ENCODE measurements at regions not wholly inside any gene's neighbourhood (a gene's known extent, or its start where the extent isn't known, plus 50 kb on each side); places are given as distances from the start of the nearest gene placed in this dataset.

DNA sequence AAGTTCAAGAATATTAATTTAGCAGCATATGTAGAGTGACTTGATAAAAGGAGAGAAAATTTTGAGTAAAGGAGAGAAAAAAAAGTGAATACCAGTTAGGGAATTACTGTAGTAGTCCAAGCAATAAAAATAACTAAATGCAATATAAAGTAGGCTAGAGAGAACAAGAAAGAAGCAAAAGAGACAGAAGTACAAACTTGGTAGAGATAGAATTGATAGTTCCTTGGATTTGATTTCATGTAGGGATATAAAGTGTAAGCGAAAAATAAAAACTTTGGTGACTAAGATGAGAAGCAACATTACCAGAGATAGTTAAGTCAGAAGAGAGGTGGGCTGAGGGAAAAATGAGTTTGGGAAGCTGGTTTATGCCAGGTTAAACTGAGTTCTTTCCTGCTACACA is 252.4 kb downstream of the SEC23A start:
- ATAC-seq = no peak
- DNase-seq (ENCODE audit: low spot score) = no peak

DNA sequence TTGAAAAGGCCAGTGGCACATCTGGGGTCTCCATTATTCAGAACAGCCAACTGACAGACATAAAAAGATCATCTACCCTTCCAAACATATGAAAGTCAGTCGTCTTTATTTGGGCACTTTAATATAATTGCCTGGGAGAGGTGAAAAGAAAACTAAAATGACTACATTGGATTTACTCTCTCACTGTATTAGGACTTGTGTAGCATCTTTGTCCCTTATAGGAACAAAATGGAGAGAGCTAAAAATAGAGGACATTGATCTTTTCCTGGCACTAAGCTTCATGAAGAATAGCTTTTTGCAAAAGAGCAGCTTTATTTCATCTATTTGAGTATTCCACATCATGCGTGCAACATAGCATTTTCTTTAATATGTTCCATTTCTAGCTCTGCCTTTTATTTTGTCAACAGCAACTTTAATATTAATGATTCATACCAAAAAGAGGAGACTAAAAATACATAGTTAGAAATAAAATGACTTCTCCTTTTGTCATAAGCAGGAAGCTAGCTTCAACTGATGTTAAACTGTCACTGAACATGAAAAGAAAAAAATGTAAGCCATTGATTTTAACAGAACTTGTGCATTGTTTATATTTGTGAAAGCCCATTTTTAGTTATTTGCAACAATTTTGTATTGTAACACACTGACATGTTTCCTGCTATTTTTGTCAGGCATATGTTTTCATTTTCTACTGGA is 254.6 kb downstream of the SEC23A start:
- ATAC-seq (no peak), DNase-seq (ENCODE audit: low spot score) (no peak)

DNA sequence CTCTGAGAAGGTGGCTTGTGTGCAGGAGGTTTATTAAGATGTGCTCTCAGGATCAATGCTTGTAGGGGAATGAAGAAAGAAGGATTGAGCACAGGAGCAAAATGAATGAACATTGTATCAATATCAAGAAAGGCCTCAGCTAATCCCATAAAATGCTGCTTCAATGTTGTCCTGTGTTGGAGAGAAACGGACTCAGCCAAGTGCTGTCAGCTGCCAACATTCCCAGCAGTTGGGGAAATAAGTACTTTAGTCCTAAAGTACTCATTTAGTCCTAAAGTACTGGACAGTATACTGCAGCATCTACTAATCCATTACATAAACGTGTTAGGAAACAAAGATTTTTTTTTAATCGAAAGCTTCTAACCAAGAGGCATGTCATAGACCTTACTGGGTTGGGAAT is 255.9 kb downstream of the SEC23A start:
- ATAC-seq (no peak), DNase-seq (ENCODE audit: low spot score) (no peak)

DNA sequence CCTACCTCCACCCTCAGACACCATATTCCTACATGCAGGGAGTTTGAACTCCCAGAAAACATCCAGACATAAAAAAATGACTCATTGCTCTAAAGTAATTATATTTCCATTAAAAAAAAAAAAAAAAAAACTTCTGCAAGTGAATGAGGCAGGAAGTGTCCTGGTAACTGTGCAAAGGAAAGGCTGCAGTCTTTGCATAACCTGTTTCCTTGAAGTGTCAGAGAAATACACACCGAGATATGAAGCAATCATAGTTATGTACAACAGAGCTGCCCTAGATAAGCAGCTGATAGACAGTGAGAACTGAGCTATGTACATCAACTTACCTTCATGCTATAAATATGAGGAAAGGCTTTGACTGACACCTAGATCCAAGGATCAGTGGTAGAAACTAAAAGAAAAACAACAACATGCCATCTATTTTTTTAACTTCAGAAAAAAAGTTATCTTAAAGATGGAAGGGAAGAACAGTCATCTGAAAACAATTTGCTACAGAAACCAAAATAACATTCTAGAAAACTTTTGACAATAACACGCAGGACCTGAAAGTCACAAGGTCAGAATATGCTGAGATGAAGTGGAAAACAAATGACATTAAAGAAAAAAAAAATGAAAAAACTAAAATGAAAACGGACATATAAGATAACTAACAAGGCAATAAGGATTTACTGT is 263.2 kb downstream of the SEC23A start:
- DNase-seq (ENCODE audit: low spot score) (no peak), ATAC-seq (peak; percentile 21)

DNA sequence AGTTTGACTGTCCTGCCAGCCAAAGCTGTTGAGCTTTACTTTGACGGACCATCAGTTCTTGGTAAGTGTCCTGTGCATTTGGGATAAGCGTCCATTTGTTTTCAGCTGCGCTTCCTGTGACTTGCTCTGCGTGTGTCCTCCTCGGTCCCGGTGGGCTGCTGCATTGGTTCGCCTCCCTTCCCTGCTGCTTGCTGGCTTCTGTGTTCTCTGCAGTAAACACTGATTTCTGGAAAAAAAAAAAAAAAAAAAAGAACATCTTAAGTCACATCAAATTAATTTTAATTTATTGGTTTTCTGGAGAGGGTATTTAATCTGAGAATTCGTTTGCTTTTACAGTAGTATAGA is 264.1 kb downstream of the SEC23A start:
- DNase-seq (ENCODE audit: low spot score) = no peak

DNA sequence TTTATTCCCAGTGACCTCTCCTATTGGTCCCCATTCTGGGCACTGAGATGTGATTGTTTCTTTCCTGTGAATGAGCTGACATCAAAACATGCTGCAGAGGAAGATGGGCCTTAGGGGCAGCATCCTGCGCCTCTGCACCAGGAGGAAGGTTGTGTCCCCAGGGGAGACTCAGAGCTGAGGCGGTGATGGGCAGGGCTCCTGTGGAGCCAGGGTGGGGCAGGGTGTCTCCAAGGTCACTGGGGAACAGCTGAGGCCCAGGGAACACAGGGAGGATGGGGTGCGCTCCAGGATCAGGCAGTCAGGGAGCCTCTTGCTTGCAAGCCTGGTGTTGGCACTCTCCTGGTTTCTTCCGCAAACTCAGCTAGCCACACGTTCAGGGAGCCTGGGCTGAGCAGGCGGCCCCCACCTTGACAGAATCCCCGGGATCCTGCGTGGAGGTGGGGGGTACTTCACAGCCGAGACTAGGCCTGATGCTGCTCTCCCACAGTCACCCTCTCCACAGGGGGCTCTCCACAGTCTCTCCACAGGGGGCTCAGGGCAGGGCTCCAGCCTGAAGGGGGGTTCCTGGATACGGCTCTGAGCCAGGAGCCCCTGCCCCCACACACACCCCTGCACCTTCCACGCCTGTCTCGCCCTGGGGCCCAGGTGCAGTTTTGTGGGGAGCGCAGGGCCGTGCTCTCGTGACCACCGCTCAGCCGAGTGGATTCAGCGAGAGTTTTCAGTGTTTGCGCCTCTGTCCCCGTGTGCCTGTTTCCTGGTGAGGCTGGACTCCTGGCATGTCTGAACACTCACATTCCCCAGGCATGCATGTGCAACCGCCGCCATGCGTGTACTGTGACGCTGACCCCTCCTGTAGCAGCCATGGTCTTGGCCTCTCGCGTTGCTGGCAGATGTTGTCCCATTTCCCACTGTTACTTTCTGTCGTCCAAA is 264.7 kb downstream of the SEC23A start:
- DNase-seq (ENCODE audit: low spot score) = no peak
- no peak for ATAC-seq

More for the DNA sequence above, 264.1 kb downstream of the SEC23A start:
- ATAC-seq = no peak

DNA sequence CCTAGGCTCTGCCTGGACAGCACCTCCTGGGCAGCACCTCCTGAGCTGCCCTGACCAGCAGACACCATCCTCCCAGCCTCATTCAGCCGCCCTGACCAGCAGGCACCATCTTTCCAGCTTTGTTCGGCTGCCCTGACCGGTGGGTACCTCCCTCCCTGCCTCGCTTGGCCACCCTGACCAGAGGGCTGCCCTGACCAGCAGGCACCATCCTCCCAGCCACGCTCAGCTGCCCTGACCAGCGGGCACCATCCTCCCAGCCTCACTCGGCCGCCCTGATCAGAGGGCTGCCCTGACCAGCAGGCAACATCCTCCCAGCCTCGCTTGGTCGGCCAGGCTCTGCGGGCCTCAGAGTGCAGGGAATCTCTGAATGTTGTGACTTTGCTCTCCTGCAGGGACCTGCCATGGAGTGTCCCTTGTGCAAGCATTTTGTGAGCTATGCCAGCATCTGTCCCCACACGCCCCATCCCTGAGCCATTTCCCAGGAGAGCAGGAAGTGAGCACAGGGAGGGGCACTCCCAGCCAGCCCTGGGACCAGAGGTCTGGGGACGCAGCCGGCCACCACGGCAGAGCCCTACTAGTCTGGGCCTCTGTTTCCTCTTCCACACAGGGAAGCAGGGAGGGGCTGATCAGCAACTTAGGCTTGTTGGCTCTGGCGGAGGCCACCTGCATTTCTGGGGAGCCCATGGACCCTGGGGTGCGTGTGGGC is 265.5 kb downstream of the SEC23A start:
- no peak for ATAC-seq

DNA sequence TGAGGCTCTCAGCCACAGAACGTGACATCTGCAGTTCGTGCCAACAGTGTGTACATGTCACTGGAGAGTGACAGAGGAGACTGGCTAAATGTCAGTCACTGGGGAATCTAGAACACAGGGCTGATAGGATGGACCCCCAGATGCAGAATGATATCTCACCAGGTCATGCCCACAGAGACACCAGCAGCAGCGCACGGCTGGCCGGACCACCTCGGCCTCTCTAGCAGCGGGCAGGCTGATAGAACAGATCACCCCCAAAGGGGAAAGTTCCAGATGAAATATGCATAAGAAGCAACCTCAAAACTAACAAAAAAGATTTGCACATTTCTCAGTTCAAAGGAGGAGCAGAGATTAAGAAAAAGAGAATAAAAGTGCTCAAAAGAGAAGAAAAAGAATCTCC is 266.5 kb downstream of the SEC23A start:
- no peak for DNase-seq (ENCODE audit: low spot score)

More for the DNA sequence above, 265.5 kb downstream of the SEC23A start:
- no peak for DNase-seq (ENCODE audit: low spot score)

DNA sequence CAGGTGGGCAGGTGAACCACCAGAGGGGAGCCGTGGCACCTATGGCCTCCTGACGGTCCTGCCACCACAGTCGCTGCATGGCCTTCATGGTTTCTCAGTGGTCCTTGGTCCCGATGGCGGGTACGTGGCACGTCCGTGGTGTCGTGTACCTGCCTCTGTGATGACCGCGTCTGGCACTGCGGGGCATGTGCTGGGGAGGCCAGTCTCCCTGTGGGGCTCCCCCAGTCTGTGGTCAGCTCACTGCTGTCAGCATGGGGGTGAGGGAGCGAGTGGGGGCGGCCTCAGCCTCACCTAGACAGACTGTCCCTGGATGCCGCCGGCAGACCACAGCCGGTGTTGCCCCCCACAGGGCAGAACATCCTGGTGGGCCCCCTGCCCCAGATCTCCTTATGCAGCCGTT is 267.2 kb downstream of the SEC23A start:
- ATAC-seq = no peak

More for the DNA sequence above, 266.5 kb downstream of the SEC23A start:
- ATAC-seq = no peak

DNA sequence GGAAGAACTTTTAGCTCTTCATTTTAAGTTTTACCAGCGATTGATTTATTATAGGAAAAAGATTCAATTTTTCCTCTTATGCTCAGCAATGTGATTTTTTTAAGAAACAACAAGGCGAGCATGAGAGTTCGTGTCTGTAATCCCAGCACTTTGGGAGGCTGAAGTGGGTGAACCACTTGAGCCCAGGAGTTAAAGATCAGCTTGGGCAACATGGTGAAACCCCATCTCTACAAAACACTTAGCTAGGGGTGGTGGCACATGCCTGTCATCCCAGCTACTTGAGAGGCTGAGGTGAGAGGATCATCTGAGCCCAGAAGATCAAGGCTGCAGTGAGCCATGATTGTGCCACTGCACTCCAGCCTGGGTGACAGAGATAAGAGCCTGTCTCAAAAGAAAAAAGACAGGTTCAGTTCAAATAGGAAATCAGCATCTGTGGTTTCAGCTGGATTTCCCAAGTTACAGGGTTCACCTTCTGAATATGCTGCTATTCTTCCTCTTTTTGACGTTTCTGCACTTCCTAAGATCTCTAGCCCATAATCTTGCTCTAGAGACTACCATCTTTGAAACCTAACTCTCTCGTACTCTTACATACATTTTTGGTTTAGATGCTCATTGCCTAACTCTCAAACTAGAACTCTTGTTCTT is 274.7 kb downstream of the SEC23A start:
- DNase-seq (ENCODE audit: low spot score) (no peak), ATAC-seq (no peak)

More for the DNA sequence above, 267.2 kb downstream of the SEC23A start:
- DNase-seq (ENCODE audit: low spot score) = no peak

DNA sequence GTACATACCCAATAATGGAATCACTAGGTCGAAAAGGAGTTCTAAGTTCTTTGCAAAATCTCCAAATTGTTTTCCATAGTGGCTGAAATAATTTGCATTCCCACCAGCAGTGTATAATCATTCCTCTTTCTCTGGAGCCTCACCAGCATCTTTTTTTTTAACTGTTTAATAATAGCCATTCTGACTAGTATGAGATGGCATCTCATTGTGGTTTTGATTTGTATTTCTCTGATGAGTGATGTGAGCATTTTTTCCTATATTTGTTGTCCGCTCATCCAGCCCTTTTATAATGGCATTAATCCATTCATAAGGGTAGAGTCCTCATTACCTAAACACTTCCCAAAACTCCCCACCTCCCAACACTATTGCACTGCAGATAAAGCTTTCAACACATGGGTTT is 278.3 kb downstream of the SEC23A start:
- no peak for DNase-seq (ENCODE audit: low spot score)
- no peak for ATAC-seq

DNA sequence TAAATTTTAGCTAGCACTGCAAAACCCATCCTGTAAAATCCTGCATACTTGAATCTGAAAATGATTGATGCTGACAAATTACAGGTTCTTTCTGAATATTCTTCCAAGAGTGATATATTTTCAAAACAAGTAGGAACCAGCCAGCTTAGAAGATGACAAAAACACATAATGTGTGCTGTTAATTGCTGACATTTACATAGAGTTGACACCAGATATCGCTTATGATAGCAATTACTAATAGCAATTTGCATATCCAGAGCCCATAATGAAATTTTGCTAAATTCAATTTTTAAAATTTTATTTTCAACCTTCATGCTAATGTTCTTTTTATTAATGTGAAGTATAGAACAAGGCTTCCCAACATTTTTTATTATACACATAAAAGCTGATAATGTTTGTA is 284.5 kb downstream of the SEC23A start:
- ATAC-seq (no peak), DNase-seq (ENCODE audit: low spot score) (no peak)

DNA sequence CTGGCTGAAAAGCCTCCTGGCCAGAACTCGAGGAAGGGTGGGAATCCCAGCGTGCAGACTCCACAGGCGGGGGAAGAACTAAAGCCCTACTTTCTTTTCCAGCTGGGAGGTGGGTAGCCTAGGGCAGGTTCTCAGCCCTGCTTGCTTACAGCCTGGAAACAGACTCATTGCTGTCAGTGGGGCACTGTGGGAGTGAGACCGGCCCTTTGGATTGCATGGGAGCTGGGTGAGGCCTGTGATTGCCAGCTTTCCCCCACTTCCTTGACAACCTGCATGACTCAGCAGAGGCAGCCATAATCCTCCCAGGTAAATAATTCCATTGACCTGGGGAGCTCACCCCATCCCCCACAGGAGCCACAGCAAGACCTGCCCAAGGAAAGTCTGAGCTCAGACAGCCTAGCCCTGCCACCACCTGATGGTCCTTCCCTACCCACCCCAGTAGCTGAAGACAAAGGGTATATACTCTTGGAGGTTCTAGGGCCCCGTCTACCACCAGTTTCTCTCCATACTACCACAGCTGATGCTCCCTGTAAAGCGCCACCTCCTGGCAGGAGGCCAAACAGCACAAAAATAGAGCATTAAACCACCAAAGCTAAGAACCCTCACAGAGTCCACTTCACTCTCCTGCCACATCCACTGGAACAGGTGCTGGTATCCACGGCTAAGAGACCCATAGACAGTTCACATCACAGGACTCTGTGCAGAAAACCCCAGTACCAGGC is 294.1 kb downstream of the SEC23A start:
- no peak for DNase-seq (ENCODE audit: low spot score)
- ATAC-seq = no peak

DNA sequence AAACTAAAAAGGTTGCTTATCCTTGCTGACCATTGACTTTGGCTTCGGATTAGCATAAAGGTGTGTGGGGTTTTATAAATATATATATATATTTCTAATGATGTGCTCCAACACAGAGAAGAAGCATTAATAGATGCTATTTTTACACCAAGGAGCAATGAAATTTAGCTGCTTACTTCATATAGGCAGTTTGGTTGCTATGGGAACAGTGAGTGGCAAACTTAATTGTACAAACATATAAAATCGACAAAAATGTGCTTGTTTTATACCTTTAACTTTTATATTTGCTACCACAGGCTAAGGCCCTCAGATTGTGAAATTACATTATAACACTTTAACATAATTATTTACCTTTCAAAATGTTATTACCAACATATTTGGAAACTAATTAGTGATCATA is 303.4 kb downstream of the SEC23A start:
- ATAC-seq = no peak
- DNase-seq (ENCODE audit: low spot score) = no peak

DNA sequence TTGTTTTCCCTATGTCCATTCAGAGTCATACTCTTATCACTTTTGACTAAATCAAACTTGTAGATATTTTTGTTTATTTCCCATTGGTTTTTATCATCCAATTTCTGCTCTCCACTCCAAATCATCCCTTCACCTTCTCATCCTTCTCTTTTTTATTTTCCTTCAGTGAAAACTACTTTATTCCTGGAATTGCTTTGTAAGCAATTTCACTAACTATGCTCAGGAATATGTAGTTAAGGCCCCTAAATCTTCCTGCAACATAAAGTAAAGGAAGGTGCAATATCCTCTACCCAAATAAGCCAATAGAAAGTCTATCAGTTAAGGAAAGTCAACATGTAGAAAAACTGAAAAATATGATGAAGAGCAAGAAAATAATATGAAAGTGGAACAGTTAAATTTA is 308.4 kb downstream of the SEC23A start:
- ATAC-seq (no peak), DNase-seq (ENCODE audit: low spot score) (no peak)

DNA sequence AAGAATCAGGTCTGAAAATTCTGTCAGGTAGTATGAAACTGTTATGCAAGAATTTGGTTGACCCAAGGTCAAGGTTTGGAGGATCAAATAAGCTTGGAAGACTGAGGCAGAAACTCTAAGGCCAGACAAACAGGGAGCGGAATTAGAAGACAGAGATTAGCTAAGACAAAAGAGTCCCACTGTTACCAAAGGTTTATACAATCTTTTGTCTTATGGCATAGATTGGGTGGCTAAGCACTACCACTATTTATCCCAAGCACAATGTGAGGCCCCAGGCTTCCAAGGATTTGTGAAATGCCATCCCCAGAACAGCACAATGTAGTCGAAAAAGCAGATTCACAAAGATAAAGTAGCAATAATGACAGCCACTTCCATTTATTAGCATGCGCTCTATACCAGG is 311.2 kb downstream of the SEC23A start:
- DNase-seq (ENCODE audit: low spot score) = no peak
- no peak for ATAC-seq

DNA sequence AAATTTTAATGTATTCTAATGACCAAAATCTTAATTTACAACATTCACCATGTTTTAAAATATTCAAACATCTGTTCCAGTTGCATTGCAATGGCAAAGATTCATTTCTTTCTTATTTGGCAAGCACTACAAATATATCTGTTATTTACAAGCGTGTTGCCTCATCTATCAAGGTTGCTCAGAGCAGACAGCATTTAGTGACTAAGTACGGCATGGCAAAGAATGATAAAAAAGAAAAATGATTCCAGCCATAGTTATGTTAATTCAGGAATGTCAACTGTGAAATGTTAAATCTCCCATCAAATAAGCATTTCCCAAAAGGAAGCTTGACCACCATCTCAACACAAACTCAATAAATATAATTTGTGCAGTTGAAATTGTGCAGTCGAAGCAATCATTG is 312.1 kb downstream of the SEC23A start:
- DNase-seq (ENCODE audit: low spot score) (no peak), ATAC-seq (no peak)

DNA sequence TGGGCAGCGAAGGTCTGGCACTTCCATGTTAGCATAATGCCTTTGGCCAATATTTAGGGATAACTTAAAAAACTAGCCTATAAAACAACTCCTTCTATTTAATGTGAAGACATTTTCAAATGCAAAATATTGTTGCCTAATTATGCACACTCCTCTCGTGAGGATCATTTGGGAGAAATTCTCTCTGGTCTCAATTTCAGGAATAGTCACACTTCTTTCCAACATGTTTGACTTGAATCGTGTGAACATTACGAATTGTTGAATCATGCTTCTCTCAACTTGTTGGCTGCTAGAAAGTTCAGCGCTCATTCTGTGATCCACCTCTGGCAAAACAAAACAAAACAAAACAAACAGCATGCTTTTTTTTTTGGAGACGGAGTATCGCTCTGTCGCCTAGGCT is 313.2 kb downstream of the SEC23A start:
- DNase-seq (ENCODE audit: low spot score) = no peak

DNA sequence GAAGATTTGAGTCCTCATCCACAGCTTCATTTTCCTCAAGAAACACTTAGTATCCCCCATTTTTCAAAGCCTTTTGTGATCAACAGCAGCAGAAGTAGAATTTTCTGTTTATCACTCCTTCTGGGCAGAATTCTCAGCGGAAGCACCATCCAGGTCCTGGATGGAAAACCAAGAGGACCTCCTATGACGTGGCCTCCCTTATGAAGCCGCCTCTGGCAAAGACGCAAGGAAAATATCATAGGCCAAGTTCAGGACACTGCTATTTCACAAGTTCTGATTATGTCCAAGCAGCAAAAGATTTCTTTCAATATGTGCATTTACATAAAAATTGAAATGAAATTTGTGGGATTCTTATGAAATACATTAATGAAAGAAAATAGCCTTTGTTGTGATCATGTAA is 315.0 kb downstream of the SEC23A start:
- DNase-seq (ENCODE audit: low spot score) = no peak
- no peak for ATAC-seq

More for the DNA sequence above, 313.2 kb downstream of the SEC23A start:
- no peak for ATAC-seq

DNA sequence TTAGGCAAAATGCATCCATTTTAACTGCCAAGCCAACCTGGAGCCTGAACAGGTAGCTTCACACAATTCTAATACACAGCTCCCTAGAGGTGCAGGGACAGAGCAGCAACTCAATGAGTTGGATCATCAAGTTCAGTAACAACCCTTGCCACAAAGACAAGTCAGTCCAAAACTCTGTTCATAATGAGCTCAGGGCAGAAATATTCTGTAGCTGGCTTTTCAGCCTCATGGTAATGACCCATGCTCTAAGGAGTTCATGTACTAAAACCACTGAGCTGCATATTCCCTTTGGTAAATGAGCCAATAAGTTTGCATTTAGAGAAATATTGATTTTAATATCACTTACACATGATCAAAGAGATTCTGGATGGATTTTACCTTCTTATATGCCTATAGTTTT is 316.1 kb downstream of the SEC23A start:
- no peak for ATAC-seq
- no peak for DNase-seq (ENCODE audit: low spot score)
